ENCODE measurements at regions not wholly inside any gene's neighbourhood (a gene's known extent, or its start where the extent isn't known, plus 50 kb on each side); places are given as distances from the start of the nearest gene placed in this dataset.
A peak's percentile ranks its signal among the peaks of the same experiment; 100 is the strongest.

DNA sequence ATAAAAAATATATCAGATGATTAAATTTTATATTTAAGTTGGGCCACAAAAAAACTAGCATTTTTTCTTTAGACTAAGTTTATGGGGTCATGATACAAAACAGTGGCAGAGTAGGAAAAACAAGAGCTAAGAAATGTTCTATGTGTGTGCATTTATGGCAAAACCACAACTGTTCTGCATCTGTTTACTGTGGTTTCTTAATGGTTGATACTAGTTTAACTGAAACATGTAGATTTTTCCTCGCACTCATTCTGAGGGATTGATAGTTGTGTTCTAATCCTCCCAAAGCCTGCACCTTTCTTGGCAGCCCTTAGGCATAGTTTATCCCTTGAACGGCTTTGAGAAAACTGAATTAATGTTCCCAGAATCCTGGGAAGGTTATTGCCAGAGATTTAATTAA is 66.6 kb upstream of the PHYHIPL start:
- Histone ChIP-seq H3K4me1 (peaks cover 0 to 27% (median 15%) of the 10 kb centered on the region in 4 donors), H3K36me3 (no peaks in the 10 kb centered on the region), H3K9me3 (no peaks in the 10 kb centered on the region), H3K4me3 (no peak overlapping the region), H3K27ac (no peak overlapping the region), H3K27me3 (no peaks in the 10 kb centered on the region)
- intact Hi-C loops (cut with DNase I; ENCODE audit: low total_unique reads): no loop called here
- WGBS, 5 donors: 17 to 40% (median 31%) methylated on average over 2 of the region's 2 CpGs
- DNase-seq: no peak
- TF ChIP-seq CTCF (IDR thresholded peaks at IDR 0.05): no peak

DNA sequence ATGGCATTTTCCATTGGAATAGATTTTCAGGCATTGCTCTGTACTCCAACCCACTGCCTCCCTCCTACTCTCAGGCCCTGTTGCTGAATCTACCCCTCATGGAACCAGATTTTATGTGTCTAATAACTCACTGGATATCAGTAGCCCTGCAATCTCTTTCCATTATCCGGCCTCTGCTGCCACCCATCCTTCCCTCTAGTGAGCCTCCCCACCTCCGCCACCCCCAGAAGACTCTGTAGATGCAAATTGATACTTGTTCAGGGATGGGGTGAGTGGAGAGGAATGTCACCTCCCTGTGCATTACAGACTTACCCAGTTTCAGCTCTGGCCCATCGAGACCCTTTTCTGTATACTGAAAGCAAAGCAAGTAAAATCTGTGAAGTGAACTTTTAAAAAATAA is 52.3 kb upstream of the PHYHIPL start:
- WGBS, 5 donors: 91 to 98% (median 95%) methylated on average over 3 of the region's 3 CpGs
- no peaks in the 10 kb centered on the region for H3K9me3 ChIP-seq
- intact Hi-C loops (cut with DNase I; ENCODE audit: low total_unique reads): no loop called here
- H3K27ac ChIP-seq: no peak overlapping the region
- H3K4me1 ChIP-seq: no peaks in the 10 kb centered on the region
- H3K27me3 ChIP-seq: no peaks in the 10 kb centered on the region
- DNase-seq: no peak
- no peak for TF ChIP-seq POLR2A (IDR thresholded peaks at IDR 0.05)
- TF ChIP-seq CTCF (IDR thresholded peaks at IDR 0.05): no peak
- TF ChIP-seq EP300 (IDR thresholded peaks at IDR 0.05): no peak
- TF ChIP-seq POLR2AphosphoS5 (IDR thresholded peaks at IDR 0.05): no peak
- H3K4me3 ChIP-seq: no peak overlapping the region
- H3K36me3 ChIP-seq: no peaks in the 10 kb centered on the region

- H3K36me3 ChIP-seq: no peaks in the 10 kb centered on the region
- no peaks in the 10 kb centered on the region for H3K4me1 ChIP-seq
- intact Hi-C loops (cut with DNase I; ENCODE audit: low total_unique reads): no loop called here
- TF ChIP-seq CTCF (IDR thresholded peaks at IDR 0.05) (no peak), EP300 (IDR thresholded peaks at IDR 0.05) (no peak), POLR2A (IDR thresholded peaks at IDR 0.05) (no peak), POLR2AphosphoS5 (IDR thresholded peaks at IDR 0.05) (no peak)
- H3K9me3 ChIP-seq: no peaks in the 10 kb centered on the region
- H3K27ac ChIP-seq: no peak overlapping the region
- peak in 1 of 2 donors; percentile 59 for DNase-seq
- no peaks in the 10 kb centered on the region for H3K27me3 ChIP-seq
- no peak overlapping the region for H3K4me3 ChIP-seq
These were observed 50.8 kb upstream of the PHYHIPL start for GRCh38 chr10:59125666-59126065.

DNA sequence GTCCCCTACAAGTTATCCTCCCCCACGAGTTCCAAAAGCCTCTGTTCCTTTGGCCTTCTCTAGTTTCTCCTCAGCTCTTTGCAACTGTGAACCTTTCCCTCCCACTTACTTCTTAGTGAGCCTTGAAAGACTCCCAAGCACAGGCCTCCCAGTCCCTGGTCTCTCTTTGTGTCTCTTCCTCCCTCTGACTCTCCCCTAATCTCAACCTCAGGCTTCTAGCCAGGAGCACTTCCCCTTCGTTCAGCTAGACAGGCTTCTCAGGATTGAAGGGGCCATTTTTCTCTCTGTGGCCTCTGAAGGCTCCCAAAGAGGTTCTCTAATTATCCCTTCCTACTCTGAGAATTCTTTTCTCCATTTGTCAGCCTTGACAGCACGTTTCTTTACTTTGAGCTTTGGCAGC is 50.2 kb upstream of the PHYHIPL start:
- peak in 1 of 2 donors; percentile 57 for DNase-seq
- H3K4me3 ChIP-seq: no peak overlapping the region
- intact Hi-C loops (cut with DNase I; ENCODE audit: low total_unique reads): no loop called here
- no peaks in the 10 kb centered on the region for H3K36me3 ChIP-seq
- no peak for TF ChIP-seq POLR2AphosphoS5 (IDR thresholded peaks at IDR 0.05)
- no peak for TF ChIP-seq EP300 (IDR thresholded peaks at IDR 0.05)
- no peak for TF ChIP-seq POLR2A (IDR thresholded peaks at IDR 0.05)
- no peak for TF ChIP-seq CTCF (IDR thresholded peaks at IDR 0.05)
- no peaks in the 10 kb centered on the region for H3K27me3 ChIP-seq
- no peak overlapping the region for H3K27ac ChIP-seq
- no peaks in the 10 kb centered on the region for H3K9me3 ChIP-seq
- WGBS, 5 donors: 45 to 58% (median 54%) methylated on average over 3 of the region's 3 CpGs
- no peaks in the 10 kb centered on the region for H3K4me1 ChIP-seq
